ENCODE measurements at regions not wholly inside any gene's neighbourhood (a gene's known extent, or its start where the extent isn't known, plus 50 kb on each side); places are given as distances from the start of the nearest gene placed in this dataset.

- H3K9ac ChIP-seq (ENCODE audit: low read depth, low read length): no peak overlapping the region
- H3K9me3 ChIP-seq (ENCODE audit: insufficient read depth, low read depth, low read length): no peaks in the 10 kb centered on the region
- no peak overlapping the region for H3K4me3 ChIP-seq (ENCODE audit: low read length)
- no peaks in the 10 kb centered on the region for H3K27me3 ChIP-seq (ENCODE audit: insufficient read depth, low read length)
- H3K4me1 ChIP-seq (ENCODE audit: insufficient read depth, low read length): no peaks in the 10 kb centered on the region
- no peaks in the 10 kb centered on the region for H3K36me3 ChIP-seq (ENCODE audit: insufficient read depth, low read depth, low read length)
- H3K27ac ChIP-seq (ENCODE audit: low read length): no peak overlapping the region
These were observed 403.4 kb upstream of the KLF6 start for GRCh38 chr10:4188406-4188805.

- no peaks in the 10 kb centered on the region for H3K36me3 ChIP-seq (ENCODE audit: insufficient read depth, low read depth, low read length)
- H3K9ac ChIP-seq (ENCODE audit: low read depth, low read length): no peak overlapping the region
- no peaks in the 10 kb centered on the region for H3K27me3 ChIP-seq (ENCODE audit: insufficient read depth, low read length)
- no peak overlapping the region for H3K27ac ChIP-seq (ENCODE audit: low read length)
- H3K4me1 ChIP-seq (ENCODE audit: insufficient read depth, low read length): no peaks in the 10 kb centered on the region
- H3K9me3 ChIP-seq (ENCODE audit: insufficient read depth, low read depth, low read length): no peaks in the 10 kb centered on the region
- no peak overlapping the region for H3K4me3 ChIP-seq (ENCODE audit: low read length)
These were observed 402.0 kb upstream of the KLF6 start for GRCh38 chr10:4186849-4187540.

GRCh38 chr10:4183761-4184261, 398.8 kb upstream of the KLF6 start:
- H3K9me3 ChIP-seq (ENCODE audit: insufficient read depth, low read depth, low read length): no peaks in the 10 kb centered on the region
- no peak overlapping the region for H3K4me3 ChIP-seq (ENCODE audit: low read length)
- no peaks in the 10 kb centered on the region for H3K36me3 ChIP-seq (ENCODE audit: insufficient read depth, low read depth, low read length)
- no peaks in the 10 kb centered on the region for H3K4me1 ChIP-seq (ENCODE audit: insufficient read depth, low read length)
- H3K9ac ChIP-seq (ENCODE audit: low read depth, low read length): no peak overlapping the region
- H3K27ac ChIP-seq (ENCODE audit: low read length): no peak overlapping the region
- no peaks in the 10 kb centered on the region for H3K27me3 ChIP-seq (ENCODE audit: insufficient read depth, low read length)

GRCh38 chr10:4181621-4182049, 396.6 kb upstream of the KLF6 start:
- Histone ChIP-seq H3K27ac (ENCODE audit: low read length) (no peak overlapping the region), H3K4me1 (ENCODE audit: insufficient read depth, low read length) (no peaks in the 10 kb centered on the region), H3K9ac (ENCODE audit: low read depth, low read length) (no peak overlapping the region), H3K4me3 (ENCODE audit: low read length) (no peak overlapping the region), H3K27me3 (ENCODE audit: insufficient read depth, low read length) (no peaks in the 10 kb centered on the region), H3K36me3 (ENCODE audit: insufficient read depth, low read depth, low read length) (no peaks in the 10 kb centered on the region), H3K9me3 (ENCODE audit: insufficient read depth, low read depth, low read length) (no peaks in the 10 kb centered on the region)

- Histone ChIP-seq H3K27ac (ENCODE audit: low read length) (no peak overlapping the region), H3K36me3 (ENCODE audit: insufficient read depth, low read depth, low read length) (no peaks in the 10 kb centered on the region), H3K4me3 (ENCODE audit: low read length) (no peak overlapping the region), H3K9me3 (ENCODE audit: insufficient read depth, low read depth, low read length) (no peaks in the 10 kb centered on the region), H3K27me3 (ENCODE audit: insufficient read depth, low read length) (no peaks in the 10 kb centered on the region), H3K4me1 (ENCODE audit: insufficient read depth, low read length) (no peaks in the 10 kb centered on the region), H3K9ac (ENCODE audit: low read depth, low read length) (no peak overlapping the region)
These were observed 396.1 kb upstream of the KLF6 start for GRCh38 chr10:4181081-4181480.

- H3K27me3 ChIP-seq (ENCODE audit: insufficient read depth, low read length): no peaks in the 10 kb centered on the region
- H3K27ac ChIP-seq (ENCODE audit: low read length): no peak overlapping the region
- no peak overlapping the region for H3K4me3 ChIP-seq (ENCODE audit: low read length)
- H3K36me3 ChIP-seq (ENCODE audit: insufficient read depth, low read depth, low read length): no peaks in the 10 kb centered on the region
- no peak overlapping the region for H3K9ac ChIP-seq (ENCODE audit: low read depth, low read length)
- no peaks in the 10 kb centered on the region for H3K4me1 ChIP-seq (ENCODE audit: insufficient read depth, low read length)
- no peaks in the 10 kb centered on the region for H3K9me3 ChIP-seq (ENCODE audit: insufficient read depth, low read depth, low read length)
These were observed 392.8 kb upstream of the KLF6 start for GRCh38 chr10:4177791-4178190.

- no peak overlapping the region for H3K27ac ChIP-seq (ENCODE audit: low read length)
- H3K9me3 ChIP-seq (ENCODE audit: insufficient read depth, low read depth, low read length): peaks cover 5% of the 10 kb centered on the region
- no peaks in the 10 kb centered on the region for H3K4me1 ChIP-seq (ENCODE audit: insufficient read depth, low read length)
- no peaks in the 10 kb centered on the region for H3K36me3 ChIP-seq (ENCODE audit: insufficient read depth, low read depth, low read length)
- H3K27me3 ChIP-seq (ENCODE audit: insufficient read depth, low read length): no peaks in the 10 kb centered on the region
- H3K4me3 ChIP-seq (ENCODE audit: low read length): no peak overlapping the region
- no peak overlapping the region for H3K9ac ChIP-seq (ENCODE audit: low read depth, low read length)
These were observed 391.7 kb upstream of the KLF6 start for GRCh38 chr10:4176500-4177281.

- Histone ChIP-seq H3K9me3 (ENCODE audit: insufficient read depth, low read depth, low read length) (peaks cover 5% of the 10 kb centered on the region), H3K27me3 (ENCODE audit: insufficient read depth, low read length) (no peaks in the 10 kb centered on the region), H3K27ac (ENCODE audit: low read length) (no peak overlapping the region), H3K9ac (ENCODE audit: low read depth, low read length) (no peak overlapping the region), H3K4me3 (ENCODE audit: low read length) (no peak overlapping the region), H3K4me1 (ENCODE audit: insufficient read depth, low read length) (no peaks in the 10 kb centered on the region), H3K36me3 (ENCODE audit: insufficient read depth, low read depth, low read length) (no peaks in the 10 kb centered on the region)
These were observed 389.2 kb upstream of the KLF6 start for GRCh38 chr10:4174197-4174596.

- no peak overlapping the region for H3K27ac ChIP-seq (ENCODE audit: low read length)
- no peaks in the 10 kb centered on the region; the same call in 1 of the 2 replicates for H3K4me1 ChIP-seq (ENCODE audit: insufficient read depth, low read length)
- H3K9ac ChIP-seq (ENCODE audit: low read depth, low read length): no peak overlapping the region
- no peaks in the 10 kb centered on the region for H3K36me3 ChIP-seq (ENCODE audit: insufficient read depth, low read depth, low read length)
- H3K9me3 ChIP-seq (ENCODE audit: insufficient read depth, low read depth, low read length): peaks cover 5% of the 10 kb centered on the region
- no peak overlapping the region for H3K4me3 ChIP-seq (ENCODE audit: low read length)
- no peaks in the 10 kb centered on the region for H3K27me3 ChIP-seq (ENCODE audit: insufficient read depth, low read length)
These were observed 385.8 kb upstream of the KLF6 start for GRCh38 chr10:4170633-4171314.

- H3K9me3 ChIP-seq (ENCODE audit: insufficient read depth, low read depth, low read length): peaks cover 5% of the 10 kb centered on the region
- no peaks in the 10 kb centered on the region; the same call in 1 of the 2 replicates for H3K4me1 ChIP-seq (ENCODE audit: insufficient read depth, low read length)
- H3K9ac ChIP-seq (ENCODE audit: low read depth, low read length): no peak overlapping the region
- H3K27me3 ChIP-seq (ENCODE audit: insufficient read depth, low read length): no peaks in the 10 kb centered on the region
- H3K36me3 ChIP-seq (ENCODE audit: insufficient read depth, low read depth, low read length): no peaks in the 10 kb centered on the region
- no peak overlapping the region for H3K27ac ChIP-seq (ENCODE audit: low read length)
- H3K4me3 ChIP-seq (ENCODE audit: low read length): no peak overlapping the region
These were observed 385.2 kb upstream of the KLF6 start for GRCh38 chr10:4170181-4170580.

GRCh38 chr10:4169448-4169847, 384.4 kb upstream of the KLF6 start:
- Histone ChIP-seq H3K4me1 (ENCODE audit: insufficient read depth, low read length) (peaks cover 3% of the 10 kb centered on the region; the same call in 1 of the 2 replicates), H3K36me3 (ENCODE audit: insufficient read depth, low read depth, low read length) (no peaks in the 10 kb centered on the region), H3K27ac (ENCODE audit: low read length) (no peak overlapping the region), H3K27me3 (ENCODE audit: insufficient read depth, low read length) (no peaks in the 10 kb centered on the region), H3K9me3 (ENCODE audit: insufficient read depth, low read depth, low read length) (peaks cover 5% of the 10 kb centered on the region), H3K9ac (ENCODE audit: low read depth, low read length) (no peak overlapping the region), H3K4me3 (ENCODE audit: low read length) (no peak overlapping the region)
